OCI-LY3 (cell line): ENCODE measurements at regions not wholly inside any gene's neighbourhood (a gene's known extent, or its start where the extent isn't known, plus 50 kb on each side); places are given as distances from the start of the nearest gene placed in this dataset.

Experiments used
- CTCF ChIP-seq: fragments of 200-600, 300-600 bp; sonication (generic); IDR thresholded peaks from 2 replicates; pipeline ENCODE4 v1.5.1; 2014; ENCODE audit warnings: antibody characterized with exemption, low read length, low read depth
- EZH2phosphoT487 ChIP-seq: fragments of 200-600 bp; shearing (Covaris generic); IDR thresholded peaks from 2 replicates; pipeline ENCODE4 v1.6.1; 2018; ENCODE audit warnings: antibody characterized with exemption, mixed run types, low read depth

- TF ChIP-seq CTCF (no peak), EZH2phosphoT487 (no peak)
Observed at GRCh38 chr5:58123501-58123900, 336.4 kb downstream of the PLK2 start.
